HG02623 (cell line): ENCODE measurements at regions not wholly inside any gene's neighbourhood (a gene's known extent, or its start where the extent isn't known, plus 50 kb on each side); places are given as distances from the start of the nearest gene placed in this dataset.
"Not testable (repeated sequence)": the region's sequence is repeated elsewhere in the genome, so short reads cannot be mapped to it uniquely, and the experiment has no call there.

Source experiments
- ATAC-seq: cut with Tn5 transposase; IDR thresholded peaks from one replicate; pipeline ENCODE4 v1.9.1; 2021; ENCODE audit warnings: moderate library complexity; ENCODE audit not compliant: unreplicated experiment

GRCh38 chr10:57885618-57885968, 382.1 kb downstream of the IPMK start:
- ATAC-seq = not testable (repeated sequence)

DNA sequence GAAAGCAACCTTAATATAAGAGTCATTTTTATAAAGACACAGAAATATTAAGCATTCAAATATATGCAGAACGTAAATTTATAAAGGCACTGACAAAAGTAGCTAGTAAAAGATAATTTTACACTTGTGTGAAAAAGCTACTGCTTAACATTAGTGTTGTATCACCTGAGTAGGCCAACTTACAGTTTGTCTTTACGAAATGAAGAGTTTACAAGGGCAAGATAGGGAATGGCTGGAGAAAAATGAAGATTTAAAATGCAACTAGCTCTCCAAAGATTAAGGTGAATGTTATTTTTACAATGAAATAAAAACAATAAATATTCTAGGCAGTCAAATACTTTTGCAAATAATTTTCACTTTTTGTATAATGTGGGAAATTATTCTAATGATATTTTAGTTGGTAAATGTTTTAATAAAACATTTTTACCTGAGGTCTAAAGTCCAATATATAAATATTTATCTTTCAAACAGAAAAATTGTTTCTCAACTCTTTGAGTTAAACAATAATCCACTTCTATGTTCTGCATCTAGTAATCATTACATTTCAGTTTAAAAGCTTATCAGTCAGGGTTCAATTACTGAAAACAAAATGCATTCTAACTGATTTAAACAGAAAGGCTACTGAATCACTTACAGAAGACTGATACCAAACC, 382.6 kb downstream of the IPMK start:
- ATAC-seq = no peak

GRCh38 chr10:57884407-57884806, 383.3 kb downstream of the IPMK start:
- ATAC-seq = no peak

DNA sequence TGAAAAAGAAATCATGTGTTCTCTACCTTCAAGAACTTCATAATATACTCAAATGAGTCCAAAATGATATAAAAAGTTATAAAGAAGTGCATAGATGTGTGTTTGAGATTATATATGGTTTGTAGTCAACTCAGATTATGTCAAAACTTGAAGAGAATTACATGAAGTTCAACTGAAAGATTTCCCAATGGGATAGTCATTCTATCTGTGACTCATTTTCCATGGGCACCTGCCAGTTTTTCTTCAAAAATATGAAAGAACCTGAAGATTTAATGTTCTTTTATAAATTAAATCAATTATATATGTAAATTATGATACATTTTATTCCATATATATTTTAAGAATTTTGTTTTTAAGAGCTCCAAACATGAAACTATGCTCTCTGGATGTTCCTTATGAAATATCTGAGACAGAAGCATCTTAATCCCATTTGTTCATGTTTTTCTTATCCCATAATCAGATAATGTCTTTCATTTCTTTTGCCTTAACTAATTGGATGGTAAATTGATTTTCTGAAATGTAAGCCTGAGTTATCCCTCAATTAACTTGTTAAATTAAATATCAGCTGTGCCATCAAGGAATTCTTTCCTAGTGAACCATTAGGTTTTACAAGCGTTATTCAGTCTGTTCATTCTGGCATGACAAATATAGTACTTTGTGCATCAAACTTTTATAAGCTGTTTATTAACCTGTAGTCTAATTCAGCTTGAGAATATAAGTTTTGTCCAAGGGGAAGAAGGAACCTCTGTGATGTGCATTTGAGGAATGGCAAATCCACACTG, 387.1 kb downstream of the IPMK start:
- no peak for ATAC-seq

- no peak for ATAC-seq
Observed at GRCh38 chr10:57874810-57875209, 392.9 kb downstream of the IPMK start.

DNA sequence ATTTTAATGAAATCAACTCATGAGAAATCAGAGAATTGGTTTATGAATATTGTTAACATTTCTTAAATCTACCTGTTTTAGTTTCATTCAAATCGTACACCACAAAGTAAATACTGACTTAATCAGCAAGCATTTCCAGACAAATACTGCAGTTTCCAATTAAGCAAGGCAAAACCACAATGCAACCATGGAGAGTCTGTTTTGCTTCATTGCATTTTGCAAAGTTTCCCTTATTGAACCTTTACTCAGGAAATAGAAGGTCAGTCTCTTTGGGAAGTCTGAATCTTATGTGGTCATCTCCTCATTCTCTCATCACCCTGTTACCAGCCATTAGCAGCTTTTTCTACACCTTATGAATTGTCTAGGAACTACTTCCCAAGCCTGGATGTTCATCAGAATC, 400.5 kb downstream of the IPMK start:
- ATAC-seq = no peak

DNA sequence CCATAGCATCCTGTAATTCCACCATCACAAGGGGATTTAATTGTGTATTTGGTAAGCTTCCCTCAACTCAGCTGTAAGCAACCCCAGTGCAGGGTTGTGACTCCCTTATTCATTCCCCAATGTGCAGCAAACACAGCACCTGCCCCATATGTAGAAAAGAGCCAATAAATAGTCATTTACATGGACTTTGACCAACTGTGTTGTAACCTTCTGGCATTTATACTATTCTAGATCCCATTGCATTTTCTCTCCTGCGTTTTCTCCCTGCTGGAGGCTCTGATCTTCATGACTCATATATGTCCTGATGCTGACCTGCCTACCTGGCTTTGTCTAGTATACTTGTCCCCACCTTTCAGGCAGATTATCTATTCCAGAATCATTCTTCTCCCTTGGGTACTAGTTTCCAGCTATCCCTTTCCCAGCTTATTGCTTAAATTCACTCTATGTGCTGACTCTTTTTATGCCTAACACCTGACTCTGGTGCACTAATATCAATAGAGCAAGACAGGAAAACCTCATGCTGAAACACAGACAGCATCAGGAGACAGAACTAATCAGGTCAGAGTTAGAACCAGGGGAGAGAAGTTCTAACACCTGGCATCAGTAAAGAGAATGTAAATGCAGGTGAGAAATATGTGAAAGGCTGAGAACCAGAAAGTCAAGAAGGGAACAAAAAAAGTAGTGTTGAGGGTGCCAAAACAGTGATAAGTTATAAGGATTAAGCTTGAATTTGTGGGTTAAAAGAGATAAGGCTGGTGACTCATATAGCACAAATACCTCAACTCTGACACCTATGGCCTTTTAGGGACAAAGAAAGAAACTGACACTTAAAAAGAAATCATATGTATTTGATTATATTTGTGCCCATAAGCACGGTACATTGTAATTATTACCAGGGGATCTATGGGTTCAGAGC, 402.7 kb downstream of the IPMK start:
- no peak for ATAC-seq

DNA sequence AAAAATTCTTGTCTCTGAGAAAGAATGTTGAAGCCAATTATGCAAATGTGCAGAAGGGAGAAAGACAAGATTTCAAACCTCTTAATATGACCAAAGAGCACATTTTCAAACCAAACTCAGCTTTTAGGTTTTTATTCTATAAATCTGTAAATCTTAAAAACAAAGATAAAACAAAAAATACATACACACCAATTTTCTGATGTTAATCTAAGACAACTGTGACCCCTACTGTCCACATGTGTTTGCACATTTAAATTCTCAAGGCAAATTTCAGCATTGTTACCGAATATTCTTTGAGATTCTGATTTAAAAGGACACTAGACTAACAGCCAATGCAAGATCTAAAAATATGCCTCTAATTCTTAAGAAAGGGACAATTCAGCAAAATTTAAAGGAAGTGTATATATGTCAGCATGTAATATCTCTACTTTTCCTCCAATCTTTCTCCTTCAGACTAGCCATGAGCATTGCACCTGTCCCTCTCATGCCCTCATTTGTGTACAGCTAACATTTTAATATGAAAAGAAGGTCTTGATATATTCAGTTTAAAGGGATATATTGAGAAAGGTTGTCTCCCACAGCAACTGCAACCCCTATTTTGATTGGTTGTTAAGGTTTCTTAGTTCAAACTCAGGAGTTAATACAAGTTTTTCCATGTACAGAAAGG, 417.9 kb downstream of the IPMK start:
- no peak for ATAC-seq

DNA sequence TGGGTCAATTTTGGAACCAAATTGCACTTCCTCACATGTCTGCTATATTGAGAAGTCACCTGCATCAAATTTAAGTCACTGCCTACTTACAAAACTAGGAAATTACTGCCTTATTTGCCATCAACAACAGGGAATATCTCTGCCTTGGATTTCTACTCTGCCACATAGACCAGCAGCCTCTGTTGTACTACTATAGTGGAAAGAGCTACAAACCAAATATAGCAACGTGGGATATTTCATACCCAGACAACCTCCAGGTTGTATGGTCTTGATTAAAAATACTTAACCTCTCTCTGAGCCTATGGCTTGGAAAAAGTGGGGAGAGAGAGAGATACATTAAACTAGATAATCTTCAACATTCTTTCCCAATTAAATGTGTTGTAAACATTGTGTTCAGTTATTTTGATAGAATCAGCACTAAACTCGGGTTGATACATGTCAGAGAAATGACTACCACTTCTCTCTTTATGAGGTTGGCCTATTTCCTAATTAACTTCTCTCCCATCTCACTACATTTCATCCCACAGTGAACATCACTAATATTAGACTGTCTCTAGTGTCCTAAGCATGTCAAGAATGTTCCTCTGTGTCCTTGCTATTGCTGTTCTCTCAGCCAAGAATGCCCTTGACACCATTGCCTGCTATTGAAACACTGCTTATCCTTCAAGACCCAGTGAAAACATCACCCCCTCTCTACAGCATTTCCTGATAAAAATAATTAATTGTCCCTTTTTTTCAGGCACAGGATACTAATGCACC, 421.2 kb downstream of the IPMK start:
- no peak for ATAC-seq

- no peak for ATAC-seq
Observed at GRCh38 chr10:57844387-57844998, 423.2 kb downstream of the IPMK start.

DNA sequence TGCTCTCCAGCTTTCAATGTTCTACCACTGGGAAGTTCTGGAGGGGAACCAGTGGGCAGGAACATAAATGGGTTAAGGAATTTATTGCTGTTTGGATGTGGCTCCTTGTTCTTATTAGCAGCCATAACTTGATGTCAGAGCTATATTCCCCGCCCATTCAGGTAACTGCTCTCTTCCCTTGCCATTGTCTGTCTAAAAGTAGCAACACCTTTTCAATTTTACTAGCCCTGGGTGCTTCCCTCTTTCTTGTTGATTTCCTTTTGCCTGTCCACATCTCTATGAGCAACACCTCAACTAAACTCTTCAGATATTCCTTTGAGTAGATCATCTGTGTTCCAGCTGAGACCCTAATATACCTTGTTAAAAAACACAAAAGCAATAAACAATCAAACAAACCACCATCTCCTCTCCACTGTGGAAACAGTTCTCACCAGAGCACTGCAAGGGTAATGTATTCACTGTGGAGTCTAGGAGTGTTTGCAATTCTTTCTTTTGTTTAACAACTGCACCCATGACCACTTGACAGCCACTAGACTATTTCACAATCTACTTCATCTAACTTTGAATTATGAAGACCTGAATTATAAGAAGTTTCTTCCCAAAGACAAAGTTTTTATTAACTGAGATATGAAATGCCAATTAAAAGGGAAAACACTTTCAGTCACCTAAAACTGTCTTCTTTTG, 436.7 kb downstream of the IPMK start:
- ATAC-seq = no peak

- no peak for ATAC-seq
Observed at GRCh38 chr10:57825015-57825414, 442.7 kb downstream of the IPMK start.

- no peak for ATAC-seq
Observed at GRCh38 chr10:57823398-57823797, 444.3 kb downstream of the IPMK start.

- no peak for ATAC-seq
Observed at GRCh38 chr10:57822965-57823364, 444.7 kb downstream of the IPMK start.

DNA sequence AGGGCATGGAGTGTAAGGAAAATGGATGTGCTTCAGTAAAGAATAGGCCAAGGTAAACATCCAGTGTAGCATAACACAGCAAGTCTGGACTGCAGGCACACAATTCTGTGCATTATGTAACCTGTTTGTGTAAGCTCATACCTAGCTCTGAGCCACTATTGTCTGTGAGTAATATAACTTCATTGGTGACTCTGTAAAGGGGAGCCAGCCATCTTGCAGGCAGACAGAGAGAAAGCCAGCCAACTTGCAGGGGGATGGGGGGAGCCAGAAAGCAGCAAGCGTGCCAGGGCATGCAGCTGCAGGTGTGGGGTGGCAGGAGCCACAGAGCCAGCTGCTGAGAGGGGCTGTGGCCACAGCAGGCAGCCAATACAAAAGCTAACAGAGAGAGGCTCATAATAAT, 449.2 kb downstream of the IPMK start:
- ATAC-seq = no peak

GRCh38 chr10:57817741-57818140, 450.0 kb downstream of the IPMK start:
- ATAC-seq = no peak

- ATAC-seq = no peak
Observed at GRCh38 chr10:57815949-57816348, 451.7 kb downstream of the IPMK start.

DNA sequence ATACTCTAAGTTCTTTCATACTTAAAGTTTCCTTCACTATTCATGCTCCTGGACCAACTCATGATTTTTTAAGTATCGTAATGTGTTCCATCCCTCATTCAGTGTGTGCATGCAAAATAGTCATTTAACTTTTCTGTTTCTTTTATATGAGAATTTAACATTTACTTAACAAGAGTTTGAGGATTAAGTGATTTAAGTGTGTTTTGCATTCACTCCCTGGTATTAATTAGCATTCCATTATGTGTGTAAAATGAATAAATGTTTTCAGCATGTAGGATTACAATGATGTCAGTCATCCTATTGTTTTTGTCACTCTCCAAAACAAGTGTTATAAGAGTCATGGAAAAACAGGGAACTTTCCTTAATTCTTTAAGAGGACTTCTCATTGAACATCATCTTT, 457.7 kb downstream of the IPMK start:
- no peak for ATAC-seq

- no peak for ATAC-seq
Observed at GRCh38 chr10:57807906-57808305, 459.8 kb downstream of the IPMK start.
